ENCODE measurements at regions not wholly inside any gene's neighbourhood (a gene's known extent, or its start where the extent isn't known, plus 50 kb on each side); places are given as distances from the start of the nearest gene placed in this dataset.

DNA sequence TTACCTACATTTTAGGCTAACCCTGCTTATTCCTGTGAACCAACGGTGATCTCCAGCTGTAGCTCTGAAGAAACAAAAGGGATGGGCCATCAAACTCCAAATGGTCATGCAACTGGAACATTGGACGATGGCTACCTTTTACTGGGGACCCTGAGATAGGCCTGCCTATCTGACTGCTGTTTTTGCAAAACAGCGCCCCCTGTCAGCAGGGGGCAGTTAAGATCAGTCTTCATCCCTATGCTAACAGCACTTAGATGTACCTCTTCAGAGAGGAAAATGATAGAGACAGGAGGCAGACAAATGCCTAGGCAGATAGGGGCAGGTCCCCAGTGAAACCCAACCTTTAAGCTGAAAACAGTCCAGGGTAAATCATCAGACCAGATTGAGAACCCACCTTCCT is 1085.4 kb upstream of the SORCS1 start:
- ChIA-PET POLR2A (interaction anchor here (0.6 kb wide), 1 partner anchor 856 kb away, joined by 3 read pairs; no protein-coding TSS in a partner anchor), CTCF (interaction anchor here (0.5 kb wide), 1 partner anchor 1601 kb away, joined by 3 read pairs; no protein-coding TSS in a partner anchor)
- intact Hi-C loops (cut with micrococcal nuclease): no loop called here
- no peaks in the 10 kb centered on the region for H3K4me1 Mint-ChIP-seq (ENCODE audit: insufficient read depth, unreplicated experiment)
- no peak overlapping the region for H3K27ac Mint-ChIP-seq (ENCODE audit: low read depth, unreplicated experiment)
- H3K27me3 Mint-ChIP-seq (ENCODE audit: insufficient read depth, unreplicated experiment): no peaks in the 10 kb centered on the region
- BruUV-seq (replicated peaks): no TSS peak
- no peak for DNase-seq (ENCODE audit: unreplicated experiment)
- no peak overlapping the region for H3K4me3 Mint-ChIP-seq (ENCODE audit: unreplicated experiment)
- H3K9me3 Mint-ChIP-seq (ENCODE audit: unreplicated experiment): no peaks in the 10 kb centered on the region
- H3K36me3 Mint-ChIP-seq (ENCODE audit: insufficient read depth, unreplicated experiment): no peaks in the 10 kb centered on the region
- no peak for TF ChIP-seq CTCF (IDR thresholded peaks at IDR 0.05; ENCODE audit: unreplicated experiment)

DNA sequence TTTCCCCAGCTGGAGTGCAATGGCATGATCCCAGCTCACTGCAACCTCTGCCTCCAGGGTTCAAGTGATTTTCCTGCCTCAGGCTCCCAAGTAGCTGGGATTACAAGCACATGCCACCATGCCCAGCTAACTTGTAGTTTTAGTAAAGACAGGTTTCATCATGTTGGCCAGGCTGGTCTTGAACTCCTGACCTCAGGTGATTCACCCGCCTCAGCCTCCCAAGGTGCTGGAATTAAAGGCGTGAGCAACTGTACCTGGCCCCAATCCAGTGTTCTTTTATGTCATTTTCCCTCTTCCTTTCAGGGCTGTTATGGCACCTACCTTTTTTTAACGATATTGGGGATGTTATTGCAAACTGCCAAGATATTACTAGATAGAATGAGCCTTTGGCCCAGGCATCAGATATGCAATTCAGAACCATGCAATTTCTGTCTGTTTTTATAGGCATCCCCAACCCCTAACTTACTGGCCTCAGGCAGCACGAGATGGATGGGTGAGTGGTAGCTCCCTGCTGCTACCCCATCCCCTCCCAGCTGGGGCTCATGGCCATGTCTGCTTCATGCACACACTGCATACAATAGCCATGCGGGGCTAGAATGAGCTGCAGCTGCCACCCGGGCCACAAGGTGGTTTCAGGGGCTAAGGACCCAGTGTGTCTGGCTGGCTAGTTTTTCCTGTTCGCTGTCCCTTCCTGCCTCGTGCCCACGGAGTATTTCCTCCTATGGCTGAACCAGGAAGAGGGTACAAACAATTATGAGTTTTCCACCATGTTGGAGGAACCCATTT is 1080.1 kb upstream of the SORCS1 start:
- BruUV-seq (replicated peaks): no TSS peak
- no peak overlapping the region for H3K27ac Mint-ChIP-seq (ENCODE audit: low read depth, unreplicated experiment)
- no peak for TF ChIP-seq CTCF (IDR thresholded peaks at IDR 0.05; ENCODE audit: unreplicated experiment)

DNA sequence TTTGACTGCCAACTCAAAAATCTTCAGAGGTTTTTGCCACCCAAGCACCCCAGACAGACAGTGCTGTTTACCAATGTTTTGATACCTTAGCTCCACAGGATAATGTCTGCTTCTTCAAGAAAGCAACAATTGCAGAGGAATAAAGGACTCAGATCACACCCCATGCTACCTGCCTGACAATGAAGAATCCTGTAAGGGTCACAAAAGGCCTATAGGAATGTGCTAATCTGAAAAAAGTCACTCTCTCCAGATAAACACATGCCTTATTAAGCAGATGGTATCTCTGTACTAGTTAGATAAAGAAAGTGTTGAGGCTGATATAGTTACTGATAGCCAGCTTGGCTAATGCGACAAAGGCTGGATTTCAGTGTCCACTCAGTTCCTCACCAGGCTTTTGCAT is 1076.7 kb upstream of the SORCS1 start:
- no TSS peak for BruUV-seq (replicated peaks)

More for the DNA sequence above, 1080.1 kb upstream of the SORCS1 start:
- intact Hi-C loops (cut with micrococcal nuclease): no loop called here
- H3K9me3 Mint-ChIP-seq (ENCODE audit: unreplicated experiment): peaks cover 7% of the 10 kb centered on the region
- H3K4me1 Mint-ChIP-seq (ENCODE audit: insufficient read depth, unreplicated experiment): no peaks in the 10 kb centered on the region
- H3K36me3 Mint-ChIP-seq (ENCODE audit: insufficient read depth, unreplicated experiment): no peaks in the 10 kb centered on the region
- DNase-seq (ENCODE audit: unreplicated experiment): peak; percentile 42
- H3K27me3 Mint-ChIP-seq (ENCODE audit: insufficient read depth, unreplicated experiment): no peaks in the 10 kb centered on the region
- ChIA-PET POLR2A (no interaction called here), CTCF (interaction anchor here (0.6 to 0.9 kb wide), 3 partner anchors 96 to 1542 kb away, joined by 3 read pairs; no protein-coding TSS in a partner anchor)
- H3K4me3 Mint-ChIP-seq (ENCODE audit: unreplicated experiment): no peak overlapping the region

More for the DNA sequence above, 1076.7 kb upstream of the SORCS1 start:
- no peak for TF ChIP-seq CTCF (IDR thresholded peaks at IDR 0.05; ENCODE audit: unreplicated experiment)
- Mint-ChIP-seq H3K27ac (ENCODE audit: low read depth, unreplicated experiment) (no peak overlapping the region), H3K9me3 (ENCODE audit: unreplicated experiment) (peaks cover 7% of the 10 kb centered on the region), H3K4me1 (ENCODE audit: insufficient read depth, unreplicated experiment) (no peaks in the 10 kb centered on the region), H3K4me3 (ENCODE audit: unreplicated experiment) (no peak overlapping the region), H3K27me3 (ENCODE audit: insufficient read depth, unreplicated experiment) (no peaks in the 10 kb centered on the region), H3K36me3 (ENCODE audit: insufficient read depth, unreplicated experiment) (no peaks in the 10 kb centered on the region)
- intact Hi-C loops (cut with micrococcal nuclease): no loop called here
- ChIA-PET CTCF (interaction anchor here (0.6 kb wide), 1 partner anchor 10 kb away, joined by 3 read pairs; no protein-coding TSS in a partner anchor), POLR2A (interaction anchor here (0.7 kb wide), 1 partner anchor 152 kb away, joined by 7 read pairs; no protein-coding TSS in a partner anchor)
- DNase-seq (ENCODE audit: unreplicated experiment): no peak

Data from MCF 10A (cell line).